ENCODE measurements at regions not wholly inside any gene's neighbourhood (a gene's known extent, or its start where the extent isn't known, plus 50 kb on each side); places are given as distances from the start of the nearest gene placed in this dataset.

- no peak for TF ChIP-seq CTCF (IDR thresholded peaks at IDR 0.05; ENCODE audit: low read depth, low read length, missing input control)
- TF ChIP-seq SP1 (IDR thresholded peaks at IDR 0.05) = no peak
- TF ChIP-seq RAD21 (IDR thresholded peaks at IDR 0.05) = no peak
- no peak for TF ChIP-seq TAF1 (conservative IDR thresholded peaks at IDR 0.05)
- no peak for TF ChIP-seq EGR1 (IDR thresholded peaks at IDR 0.05; ENCODE audit: low read depth in 2 of 2)
- TF ChIP-seq ATF3 (IDR thresholded peaks at IDR 0.05) = no peak
- no peak for TF ChIP-seq MAX (IDR thresholded peaks at IDR 0.05)
- TF ChIP-seq GABPA (IDR thresholded peaks at IDR 0.05 in 1 of 2, conservative IDR thresholded peaks at IDR 0.05 in 1 of 2) = no peak
- no peak for TF ChIP-seq REST (IDR thresholded peaks at IDR 0.05)
- no peak for TF ChIP-seq HNF4G (IDR thresholded peaks at IDR 0.05)
- no peak for TF ChIP-seq JUND (IDR thresholded peaks at IDR 0.05)
- no peak for TF ChIP-seq ZBTB33 (IDR thresholded peaks at IDR 0.05)
- TF ChIP-seq FOXA2 (IDR thresholded peaks at IDR 0.05) = no peak
- no peak for TF ChIP-seq YY1 (IDR thresholded peaks at IDR 0.05)
Observed at GRCh38 chr6:9370480-9370879, 935.1 kb upstream of the SLC35B3 start.

Data from liver (tissue), 3 donors.